ENCODE measurements at regions not wholly inside any gene's neighbourhood (a gene's known extent, or its start where the extent isn't known, plus 50 kb on each side); places are given as distances from the start of the nearest gene placed in this dataset.

DNA sequence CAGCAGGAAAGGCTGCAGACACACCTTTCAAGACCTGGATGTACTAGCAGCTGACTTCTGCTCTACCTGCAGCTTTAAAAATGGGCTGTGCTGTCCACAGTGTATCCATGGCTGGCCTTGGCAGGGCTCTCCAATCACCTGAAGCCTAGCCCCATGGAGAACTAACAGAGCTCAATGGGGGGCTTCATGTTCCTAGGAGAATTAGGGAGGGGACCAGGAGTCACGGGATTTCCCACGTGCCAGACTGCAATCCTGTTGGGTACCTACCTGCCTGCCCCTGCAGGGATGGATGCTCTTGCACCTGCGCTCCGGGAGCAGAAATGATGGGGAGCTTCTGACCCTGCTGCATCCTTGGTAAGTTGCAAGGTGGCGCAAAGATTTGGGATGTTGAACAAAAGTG lies 462.1 kb downstream of the ICE1 start:
- no peak for TF ChIP-seq TEAD4 (IDR thresholded peaks at IDR 0.05)
- no peak for TF ChIP-seq REST (IDR thresholded peaks at IDR 0.05; ENCODE audit: low read depth)
- TF ChIP-seq, protein P1, sequence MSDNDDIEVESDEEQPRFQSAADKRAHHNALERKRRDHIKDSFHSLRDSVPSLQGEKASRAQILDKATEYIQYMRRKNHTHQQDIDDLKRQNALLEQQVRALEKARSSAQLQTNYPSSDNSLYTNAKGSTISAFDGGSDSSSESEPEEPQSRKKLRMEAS (IDR thresholded peaks at IDR 0.05) = no peak
- TF ChIP-seq EGR1 (IDR thresholded peaks at IDR 0.05) = no peak
- TF ChIP-seq EP300 (IDR thresholded peaks at IDR 0.05; ENCODE audit: borderline replicate concordance) = no peak
- TF ChIP-seq TAF1 (IDR thresholded peaks at IDR 0.05; ENCODE audit: low read depth) = no peak
- no peak for TF ChIP-seq NFIC (IDR thresholded peaks at IDR 0.05)
- TF ChIP-seq YY1 (IDR thresholded peaks at IDR 0.05; ENCODE audit: low read depth) = no peak
- no peak for TF ChIP-seq CREB1 (IDR thresholded peaks at IDR 0.05; ENCODE audit: low read depth)
- no peak for TF ChIP-seq FOXM1 (IDR thresholded peaks at IDR 0.05; ENCODE audit: borderline replicate concordance, low read depth)
- no peak for TF ChIP-seq RAD21 (IDR thresholded peaks at IDR 0.05; ENCODE audit: low read depth)
- TF ChIP-seq TCF12 (IDR thresholded peaks at IDR 0.05; ENCODE audit: low read depth) = no peak
- no peak for TF ChIP-seq ZBTB7A (IDR thresholded peaks at IDR 0.05; ENCODE audit: low read depth)
- TF ChIP-seq, protein P2, sequence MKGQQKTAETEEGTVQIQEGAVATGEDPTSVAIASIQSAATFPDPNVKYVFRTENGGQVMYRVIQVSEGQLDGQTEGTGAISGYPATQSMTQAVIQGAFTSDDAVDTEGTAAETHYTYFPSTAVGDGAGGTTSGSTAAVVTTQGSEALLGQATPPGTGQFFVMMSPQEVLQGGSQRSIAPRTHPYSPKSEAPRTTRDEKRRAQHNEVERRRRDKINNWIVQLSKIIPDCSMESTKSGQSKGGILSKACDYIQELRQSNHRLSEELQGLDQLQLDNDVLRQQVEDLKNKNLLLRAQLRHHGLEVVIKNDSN (IDR thresholded peaks at IDR 0.05) = no peak
- no peak for TF ChIP-seq CEBPB (IDR thresholded peaks at IDR 0.05)

GRCh38 chr5:5883562-5883961 lies 461.1 kb downstream of the ICE1 start:
- TF ChIP-seq, protein P2 (IDR thresholded peaks at IDR 0.05) = no peak
- TF ChIP-seq TCF12 (IDR thresholded peaks at IDR 0.05; ENCODE audit: low read depth) (no peak), TAF1 (IDR thresholded peaks at IDR 0.05; ENCODE audit: low read depth) (no peak)

- no peak for TF ChIP-seq FOXM1 (IDR thresholded peaks at IDR 0.05; ENCODE audit: borderline replicate concordance, low read depth)
- no peak for TF ChIP-seq CREB1 (IDR thresholded peaks at IDR 0.05; ENCODE audit: low read depth)
- TF ChIP-seq REST (IDR thresholded peaks at IDR 0.05; ENCODE audit: low read depth) = no peak
- TF ChIP-seq TAF1 (IDR thresholded peaks at IDR 0.05; ENCODE audit: low read depth) = no peak
- TF ChIP-seq TCF12 (IDR thresholded peaks at IDR 0.05; ENCODE audit: low read depth) = no peak
- no peak for TF ChIP-seq TEAD4 (IDR thresholded peaks at IDR 0.05)
- TF ChIP-seq EGR1 (IDR thresholded peaks at IDR 0.05) = no peak
- TF ChIP-seq NFIC (IDR thresholded peaks at IDR 0.05) = no peak
- no peak for TF ChIP-seq YY1 (IDR thresholded peaks at IDR 0.05; ENCODE audit: low read depth)
- TF ChIP-seq ZBTB7A (IDR thresholded peaks at IDR 0.05; ENCODE audit: low read depth) = no peak
- TF ChIP-seq, protein P1 (IDR thresholded peaks at IDR 0.05) = no peak
- no peak for TF ChIP-seq RAD21 (IDR thresholded peaks at IDR 0.05; ENCODE audit: low read depth)
These were observed 460.7 kb downstream of the ICE1 start for GRCh38 chr5:5883146-5883545.

GRCh38 chr5:5882706-5883105 lies 460.2 kb downstream of the ICE1 start:
- no peak for TF ChIP-seq TEAD4 (IDR thresholded peaks at IDR 0.05)
- TF ChIP-seq RAD21 (IDR thresholded peaks at IDR 0.05; ENCODE audit: low read depth) = no peak
- no peak for TF ChIP-seq NFIC (IDR thresholded peaks at IDR 0.05)
- TF ChIP-seq YY1 (IDR thresholded peaks at IDR 0.05; ENCODE audit: low read depth) = no peak
- TF ChIP-seq, protein P2 (IDR thresholded peaks at IDR 0.05) = no peak
- no peak for TF ChIP-seq EP300 (IDR thresholded peaks at IDR 0.05; ENCODE audit: borderline replicate concordance)
- TF ChIP-seq TAF1 (IDR thresholded peaks at IDR 0.05; ENCODE audit: low read depth) = no peak
- TF ChIP-seq CEBPB (IDR thresholded peaks at IDR 0.05) = no peak

DNA sequence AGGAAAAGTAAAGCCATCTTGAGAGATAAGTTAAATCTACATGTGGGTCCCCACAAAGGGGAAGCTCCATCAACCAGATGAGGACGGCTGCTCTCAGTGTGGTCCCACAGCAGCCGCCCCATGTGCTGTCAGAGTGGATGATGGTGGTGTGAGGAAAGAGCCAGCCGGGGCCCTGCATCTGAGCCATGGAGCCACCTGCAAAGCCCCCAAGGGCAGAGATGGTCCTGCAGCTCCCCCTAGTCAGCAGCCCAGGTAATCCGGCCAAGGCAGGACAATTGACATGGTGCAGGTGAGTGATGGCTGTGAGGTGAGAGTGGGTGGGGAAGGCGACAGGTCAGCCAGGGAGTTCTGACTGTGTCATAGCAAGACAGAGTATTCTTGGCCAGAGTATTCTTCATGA lies 458.8 kb downstream of the ICE1 start:
- TF ChIP-seq, protein P2 (IDR thresholded peaks at IDR 0.05) = no peak
- TF ChIP-seq CREB1 (IDR thresholded peaks at IDR 0.05; ENCODE audit: low read depth) (no peak), CEBPB (IDR thresholded peaks at IDR 0.05) (no peak), RAD21 (IDR thresholded peaks at IDR 0.05; ENCODE audit: low read depth) (no peak), ZBTB7A (IDR thresholded peaks at IDR 0.05; ENCODE audit: low read depth) (no peak), TCF12 (IDR thresholded peaks at IDR 0.05; ENCODE audit: low read depth) (no peak), REST (IDR thresholded peaks at IDR 0.05; ENCODE audit: low read depth) (no peak), NFIC (IDR thresholded peaks at IDR 0.05) (no peak)
